Smooth muscle cell (in vitro differentiated cells): ENCODE measurements at regions not wholly inside any gene's neighbourhood (a gene's known extent, or its start where the extent isn't known, plus 50 kb on each side); places are given as distances from the start of the nearest gene placed in this dataset.
"Not testable (repeated sequence)": the region's sequence is repeated elsewhere in the genome, so short reads cannot be mapped to it uniquely, and the experiment has no call there.

ENCODE experiments used
- DNase-seq: peaks from one replicate; lab custom pipeline; 2025; ENCODE audit not compliant: unreplicated experiment; lab: John Stamatoyannopoulos, UW
- H2AFZ ChIP-seq: fragments of 200-600 bp; sonication (generic); 2 replicates; pipeline ENCODE4 v1.6.0; 2016; ENCODE audit warnings: antibody characterized with exemption, low read depth, mild to moderate bottlenecking
- H3F3A ChIP-seq: fragments of 200-600 bp; sonication (generic); 2 replicates; pipeline ENCODE4 v1.6.0; 2017; ENCODE audit warnings: antibody characterized with exemption, low read depth
- H3K27ac ChIP-seq: fragments of 200-600 bp; sonication (generic); 2 replicates; pipeline ENCODE4 v1.5.1; 2016; ENCODE audit warnings: low read depth, mild to moderate bottlenecking
- H3K27me3 ChIP-seq: fragments of 200-600 bp; sonication (generic); 2 replicates; pipeline ENCODE4 v1.6.1; 2016; ENCODE audit warnings: low read depth, mild to moderate bottlenecking
- H3K36me3 ChIP-seq: fragments of 200-600 bp; sonication (generic); 2 replicates; pipeline ENCODE4 v1.5.1; 2016; ENCODE audit warnings: low read depth
- H3K4me1 ChIP-seq: fragments of 200-600 bp; sonication (generic); 2 replicates; pipeline ENCODE4 v1.5.1; 2016; ENCODE audit warnings: low read depth
- H3K4me2 ChIP-seq: fragments of 200-600 bp; sonication (generic); 2 replicates; pipeline ENCODE4 v1.6.0; 2016; ENCODE audit warnings: mild to moderate bottlenecking
- H3K4me3 ChIP-seq: fragments of 200-600 bp; sonication (generic); 2 replicates; pipeline ENCODE4 v1.5.1; 2016; ENCODE audit warnings: mild to moderate bottlenecking
- H3K79me2 ChIP-seq: fragments of 200-600 bp; sonication (generic); 2 replicates; pipeline ENCODE4 v1.6.0; 2016; ENCODE audit warnings: low read depth, mild to moderate bottlenecking
- H3K9ac ChIP-seq: fragments of 200-600 bp; sonication (generic); 2 replicates; pipeline ENCODE4 v1.6.0; 2016; ENCODE audit warnings: low read depth
- H3K9me3 ChIP-seq: fragments of 200-600 bp; sonication (generic); replicated peaks from 2 replicates; pipeline ENCODE4 v1.5.1; 2016; ENCODE audit warnings: low read depth
- H4K20me1 ChIP-seq: fragments of 200-600 bp; sonication (generic); 2 replicates; pipeline ENCODE4 v1.6.0; 2016; ENCODE audit warnings: low read depth
- CTCF ChIP-seq: fragments of 200-600 bp; sonication (generic); IDR thresholded peaks from 2 replicates; pipeline ENCODE4 v1.5.1; 2017; ENCODE audit warnings: borderline replicate concordance, mild to moderate bottlenecking, antibody characterized with exemption; ENCODE audit not compliant: insufficient read depth, poor library complexity, severe bottlenecking
- WGBS: methylation state at CpG from one replicate; pipeline ENCODE4 v1.1.7; 2016; ENCODE audit warnings: low lambda C conversion rate; 5-methylcytosine and 5-hydroxymethylcytosine counted together

- H3F3A ChIP-seq, H3K79me2 ChIP-seq, DNase-seq, H3K4me3 ChIP-seq, H3K4me1 ChIP-seq, H3K36me3 ChIP-seq, H3K4me2 ChIP-seq, H3K9me3 ChIP-seq, H2AFZ ChIP-seq, H3K27ac ChIP-seq, H4K20me1 ChIP-seq, H3K9ac ChIP-seq: not testable (repeated sequence)
- whole genome bisulfite sequencing: 29% methylated on average over 3 of the region's 3 CpGs
- H3K27me3 ChIP-seq: peaks cover 29% of the 10 kb centered on the region
Observed at GRCh38 chr20:12753742-12754141, 255.0 kb upstream of the SPTLC3 start.

- not testable (repeated sequence) for H3K4me2 ChIP-seq, DNase-seq, H3K4me1 ChIP-seq, H3K79me2 ChIP-seq, H3K4me3 ChIP-seq, H2AFZ ChIP-seq, H3F3A ChIP-seq, H3K9me3 ChIP-seq, H3K27ac ChIP-seq, H3K36me3 ChIP-seq, H3K27me3 ChIP-seq, H3K9ac ChIP-seq, H4K20me1 ChIP-seq
- WGBS: 47% methylated on average over 5 of the region's 5 CpGs
Observed at GRCh38 chr20:12759493-12759892, 249.3 kb upstream of the SPTLC3 start.

- H3K9me3 ChIP-seq: no peaks in the 10 kb centered on the region
- no peaks in the 10 kb centered on the region for H3F3A ChIP-seq
- no peaks in the 10 kb centered on the region for H4K20me1 ChIP-seq
- no peak overlapping the region for H3K9ac ChIP-seq
- no peak for DNase-seq
- H3K4me1 ChIP-seq: no peaks in the 10 kb centered on the region
- 73% methylated on average over 7 of the region's 7 CpGs for WGBS
- no peak overlapping the region for H3K4me2 ChIP-seq
- H3K79me2 ChIP-seq: no peaks in the 10 kb centered on the region
- no peak for TF ChIP-seq CTCF
- H3K27ac ChIP-seq: no peak overlapping the region
- no peaks in the 10 kb centered on the region for H3K27me3 ChIP-seq
- no peak overlapping the region for H3K4me3 ChIP-seq
- no peak overlapping the region for H2AFZ ChIP-seq
- no peaks in the 10 kb centered on the region for H3K36me3 ChIP-seq
Observed at GRCh38 chr20:12762725-12763124, 246.0 kb upstream of the SPTLC3 start.

GRCh38 chr20:12763406-12763805, 245.4 kb upstream of the SPTLC3 start:
- H3K9ac ChIP-seq: no peak overlapping the region
- H3K36me3 ChIP-seq: no peaks in the 10 kb centered on the region
- H3K4me3 ChIP-seq: no peak overlapping the region
- H3K27ac ChIP-seq: no peak overlapping the region
- no peaks in the 10 kb centered on the region for H3K4me1 ChIP-seq
- H3K4me2 ChIP-seq: no peak overlapping the region
- no peak for TF ChIP-seq CTCF
- no peak overlapping the region for H2AFZ ChIP-seq
- no peaks in the 10 kb centered on the region for H3K9me3 ChIP-seq
- H3K27me3 ChIP-seq: no peaks in the 10 kb centered on the region
- no peaks in the 10 kb centered on the region for H4K20me1 ChIP-seq
- H3F3A ChIP-seq: no peaks in the 10 kb centered on the region
- no peaks in the 10 kb centered on the region for H3K79me2 ChIP-seq
- DNase-seq: no peak
- WGBS: 96% methylated on average over 1 of the region's 1 CpG

GRCh38 chr20:12764053-12764452, 244.7 kb upstream of the SPTLC3 start:
- Histone ChIP-seq H3K9ac (no peak overlapping the region), H4K20me1 (no peaks in the 10 kb centered on the region), H3K9me3 (no peaks in the 10 kb centered on the region), H3K27me3 (no peaks in the 10 kb centered on the region), H3K79me2 (no peaks in the 10 kb centered on the region), H3K27ac (no peak overlapping the region), H3K36me3 (no peaks in the 10 kb centered on the region), H3K4me3 (no peak overlapping the region), H2AFZ (no peak overlapping the region), H3F3A (no peaks in the 10 kb centered on the region), H3K4me2 (no peak overlapping the region), H3K4me1 (no peaks in the 10 kb centered on the region)
- WGBS: 94% methylated on average over 5 of the region's 5 CpGs
- TF ChIP-seq CTCF: no peak
- no peak for DNase-seq
